ENCODE measurements at regions not wholly inside any gene's neighbourhood (a gene's known extent, or its start where the extent isn't known, plus 50 kb on each side); places are given as distances from the start of the nearest gene placed in this dataset.

DNA sequence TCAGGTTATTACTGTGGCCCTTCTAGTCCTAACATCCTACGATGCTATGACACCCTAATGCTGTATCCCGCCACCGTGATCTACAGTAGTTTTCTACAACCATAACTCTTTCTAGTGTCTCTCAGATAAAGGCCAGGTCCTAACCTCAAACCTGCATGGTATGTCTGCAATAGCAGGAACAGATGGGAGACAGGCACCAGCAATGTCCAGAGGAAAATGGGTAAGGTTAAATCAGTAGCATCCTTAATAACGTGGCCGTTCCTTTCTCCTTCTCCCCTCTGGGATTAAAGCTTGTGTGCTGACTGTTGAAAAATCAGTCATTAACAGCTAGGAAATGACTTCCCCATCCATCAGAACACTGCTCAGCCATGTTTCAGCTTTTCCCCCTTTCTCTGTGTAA lies 321.9 kb upstream of the NPVF start:
- H3K27ac Mint-ChIP-seq = no peak overlapping the region
- H3K9me3 Mint-ChIP-seq = no peaks in the 10 kb centered on the region
- intact Hi-C loops (cut with micrococcal nuclease) = no loop called here
- H3K4me1 Mint-ChIP-seq (ENCODE audit: low read depth) = no peaks in the 10 kb centered on the region
- H3K27me3 Mint-ChIP-seq = peaks cover 8% of the 10 kb centered on the region
- H3K36me3 Mint-ChIP-seq (ENCODE audit: low read depth) = no peaks in the 10 kb centered on the region
- H3K4me3 Mint-ChIP-seq = no peak overlapping the region

DNA sequence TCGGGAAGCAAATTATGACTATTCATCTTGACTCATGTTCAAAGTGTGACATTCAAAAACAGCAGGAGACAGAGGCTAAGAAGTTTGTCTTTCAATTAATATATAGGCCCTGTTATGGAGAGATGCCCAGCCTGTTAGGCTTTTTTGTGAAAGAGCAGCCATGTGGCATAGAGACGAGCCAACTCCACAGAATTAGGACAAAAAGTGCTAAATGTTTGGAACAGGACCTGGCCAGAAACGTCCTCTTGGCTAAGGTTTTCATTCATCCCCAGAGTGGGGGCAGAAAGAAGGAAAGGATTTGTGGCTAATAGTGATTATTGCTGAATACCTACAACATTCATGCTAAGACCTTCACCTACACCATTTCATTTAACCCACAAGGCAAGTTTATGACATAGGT lies 324.7 kb upstream of the NPVF start:
- Mint-ChIP-seq H3K36me3 (ENCODE audit: low read depth) (no peaks in the 10 kb centered on the region), H3K4me3 (no peak overlapping the region), H3K9me3 (no peaks in the 10 kb centered on the region), H3K4me1 (ENCODE audit: low read depth) (no peaks in the 10 kb centered on the region), H3K27ac (no peak overlapping the region), H3K27me3 (peaks cover 11% of the 10 kb centered on the region)
- intact Hi-C loops (cut with micrococcal nuclease) = no loop called here

DNA sequence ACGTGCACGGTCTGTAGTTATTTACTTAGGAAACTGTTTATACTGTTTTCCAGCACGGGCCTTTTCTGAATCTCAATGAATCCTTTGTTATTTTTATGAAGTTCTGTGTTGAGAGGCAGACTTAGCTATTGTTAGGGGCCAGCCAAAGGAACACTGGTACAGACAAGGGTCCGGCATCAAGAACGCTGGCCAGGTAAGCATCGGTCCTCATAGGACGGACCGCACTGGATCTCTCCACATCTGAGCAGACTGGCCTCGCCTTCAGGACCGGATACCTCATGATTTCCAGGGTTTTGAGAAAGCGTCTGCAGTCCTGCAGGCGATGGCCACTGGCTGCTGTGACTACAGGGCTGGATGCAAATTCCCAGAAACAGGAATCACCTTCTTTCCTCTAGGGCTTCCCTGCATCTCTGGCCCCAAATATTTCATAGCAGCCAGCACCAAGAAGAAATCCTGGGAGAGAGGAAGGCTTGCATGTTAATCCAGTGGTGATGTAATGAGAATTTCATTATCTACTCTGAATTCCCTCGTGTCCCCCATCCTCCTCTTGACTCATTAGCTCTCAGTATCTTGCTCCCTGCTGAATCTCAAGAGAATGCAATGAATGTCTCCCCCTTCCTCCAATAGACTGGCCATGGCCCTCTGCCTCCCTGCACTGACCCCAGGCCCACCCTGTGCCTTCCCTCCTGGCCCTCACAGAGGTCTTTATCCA lies 325.4 kb upstream of the NPVF start:
- no peaks in the 10 kb centered on the region for H3K36me3 Mint-ChIP-seq (ENCODE audit: low read depth)
- H3K27me3 Mint-ChIP-seq = peaks cover 11% of the 10 kb centered on the region
- no peaks in the 10 kb centered on the region for H3K9me3 Mint-ChIP-seq
- no peaks in the 10 kb centered on the region for H3K4me1 Mint-ChIP-seq (ENCODE audit: low read depth)
- no peak overlapping the region for H3K4me3 Mint-ChIP-seq
- no peak overlapping the region for H3K27ac Mint-ChIP-seq
- intact Hi-C loops (cut with micrococcal nuclease) = no loop called here

- H3K27me3 Mint-ChIP-seq = peaks cover 7% of the 10 kb centered on the region
- H3K27ac Mint-ChIP-seq = no peak overlapping the region
- intact Hi-C loops (cut with micrococcal nuclease) = no loop called here
- no peaks in the 10 kb centered on the region for H3K36me3 Mint-ChIP-seq (ENCODE audit: low read depth)
- H3K4me1 Mint-ChIP-seq (ENCODE audit: low read depth) = no peaks in the 10 kb centered on the region
- H3K9me3 Mint-ChIP-seq = no peaks in the 10 kb centered on the region
- H3K4me3 Mint-ChIP-seq = no peak overlapping the region
These were observed 329.2 kb upstream of the NPVF start for GRCh38 chr7:25557379-25557917.

- Mint-ChIP-seq H3K27ac (no peak overlapping the region), H3K27me3 (peaks cover 7% of the 10 kb centered on the region), H3K4me3 (no peak overlapping the region), H3K9me3 (no peaks in the 10 kb centered on the region), H3K36me3 (ENCODE audit: low read depth) (no peaks in the 10 kb centered on the region), H3K4me1 (ENCODE audit: low read depth) (no peaks in the 10 kb centered on the region)
- intact Hi-C loops (cut with micrococcal nuclease) = no loop called here
These were observed 329.6 kb upstream of the NPVF start for GRCh38 chr7:25557930-25558329.

- H3K4me1 Mint-ChIP-seq (ENCODE audit: low read depth) = no peaks in the 10 kb centered on the region
- H3K4me3 Mint-ChIP-seq = no peak overlapping the region
- no peaks in the 10 kb centered on the region for H3K36me3 Mint-ChIP-seq (ENCODE audit: low read depth)
- no peak overlapping the region for H3K27ac Mint-ChIP-seq
- H3K9me3 Mint-ChIP-seq = no peaks in the 10 kb centered on the region
- H3K27me3 Mint-ChIP-seq = peaks cover 7% of the 10 kb centered on the region
- intact Hi-C loops (cut with micrococcal nuclease) = no loop called here
These were observed 330.3 kb upstream of the NPVF start for GRCh38 chr7:25558605-25559004.

DNA sequence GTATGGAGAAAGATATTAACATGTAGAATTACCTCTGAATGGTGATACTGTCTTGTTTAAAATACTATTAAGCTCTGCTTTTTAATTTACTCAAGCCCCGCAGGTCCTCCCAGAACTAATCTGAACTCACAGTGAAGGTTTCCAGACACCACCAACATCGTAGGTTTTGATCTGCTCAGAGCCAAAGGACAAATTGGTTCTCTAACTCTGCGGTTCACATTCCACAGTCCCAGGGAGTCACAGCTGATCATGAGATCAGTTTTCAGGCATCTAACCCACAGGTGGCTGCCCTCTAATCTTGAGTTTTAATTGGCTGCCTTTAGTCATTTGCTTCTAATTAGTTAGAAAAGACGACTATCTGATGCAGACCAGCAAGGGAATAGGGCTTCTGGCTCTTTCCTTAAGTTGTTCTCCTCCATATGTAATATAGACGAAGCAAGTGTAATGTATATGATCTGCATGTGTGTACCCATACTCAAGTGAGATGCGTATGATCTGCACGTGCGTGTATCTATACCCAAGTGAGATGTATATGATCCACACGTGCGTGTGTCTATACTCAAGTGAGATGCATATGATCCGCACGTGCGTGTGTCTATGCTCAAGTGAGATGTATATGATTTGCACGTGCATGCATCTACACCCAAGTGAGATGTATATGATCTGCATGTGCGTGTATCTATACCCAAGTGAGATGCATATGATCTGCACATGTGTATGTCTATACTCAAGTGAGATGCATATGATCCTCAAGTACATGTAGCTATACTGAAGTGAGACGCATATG lies 331.5 kb upstream of the NPVF start:
- Mint-ChIP-seq H3K27ac (no peak overlapping the region), H3K4me3 (no peak overlapping the region), H3K27me3 (peaks cover 7% of the 10 kb centered on the region), H3K4me1 (ENCODE audit: low read depth) (no peaks in the 10 kb centered on the region), H3K9me3 (no peaks in the 10 kb centered on the region), H3K36me3 (ENCODE audit: low read depth) (no peaks in the 10 kb centered on the region)
- intact Hi-C loops (cut with micrococcal nuclease) = no loop called here

DNA sequence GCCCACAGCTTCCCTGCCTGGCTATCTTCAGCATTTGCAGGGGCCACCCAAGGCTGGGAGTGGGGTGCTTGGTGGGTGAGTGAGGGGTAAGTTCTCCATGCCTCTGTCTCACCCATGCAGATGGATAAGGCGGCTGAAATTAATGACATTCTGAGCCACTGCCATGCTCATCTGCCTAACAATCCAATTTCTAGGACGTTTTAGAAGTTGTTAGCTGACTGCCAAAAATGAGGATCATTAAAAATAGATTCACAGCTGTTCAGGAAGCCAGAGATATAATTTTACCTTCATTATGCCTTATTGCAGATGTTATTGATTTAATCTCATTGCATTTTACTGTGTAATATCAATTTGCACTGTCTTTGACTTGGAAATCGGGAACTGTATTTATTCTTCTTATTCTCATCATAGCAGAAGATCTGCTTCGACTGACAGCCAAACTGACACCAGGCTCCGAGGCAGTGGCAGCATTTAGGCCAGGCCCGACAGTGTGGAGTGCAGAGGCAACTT lies 334.4 kb upstream of the NPVF start:
- Mint-ChIP-seq H3K36me3 (ENCODE audit: low read depth) (no peaks in the 10 kb centered on the region), H3K4me1 (ENCODE audit: low read depth) (no peaks in the 10 kb centered on the region), H3K9me3 (no peaks in the 10 kb centered on the region), H3K27ac (no peak overlapping the region), H3K4me3 (no peak overlapping the region), H3K27me3 (peaks cover 4% of the 10 kb centered on the region)
- intact Hi-C loops (cut with micrococcal nuclease) = no loop called here

GRCh38 chr7:25565002-25565401 lies 336.7 kb upstream of the NPVF start:
- Mint-ChIP-seq H3K27ac (no peak overlapping the region), H3K4me3 (no peak overlapping the region), H3K36me3 (ENCODE audit: low read depth) (no peaks in the 10 kb centered on the region), H3K27me3 (peaks cover 4% of the 10 kb centered on the region), H3K9me3 (no peaks in the 10 kb centered on the region), H3K4me1 (ENCODE audit: low read depth) (no peaks in the 10 kb centered on the region)
- intact Hi-C loops (cut with micrococcal nuclease) = no loop called here

GRCh38 chr7:25565949-25566348 lies 337.7 kb upstream of the NPVF start:
- Mint-ChIP-seq H3K36me3 (ENCODE audit: low read depth) (no peaks in the 10 kb centered on the region), H3K4me3 (no peak overlapping the region), H3K27me3 (peaks cover 4% of the 10 kb centered on the region), H3K4me1 (ENCODE audit: low read depth) (no peaks in the 10 kb centered on the region), H3K27ac (no peak overlapping the region), H3K9me3 (no peaks in the 10 kb centered on the region)
- intact Hi-C loops (cut with micrococcal nuclease) = loop anchor here (1.0 kb wide), 3 partner anchors 174 to 307 kb away; no protein-coding TSS in a partner anchor

DNA sequence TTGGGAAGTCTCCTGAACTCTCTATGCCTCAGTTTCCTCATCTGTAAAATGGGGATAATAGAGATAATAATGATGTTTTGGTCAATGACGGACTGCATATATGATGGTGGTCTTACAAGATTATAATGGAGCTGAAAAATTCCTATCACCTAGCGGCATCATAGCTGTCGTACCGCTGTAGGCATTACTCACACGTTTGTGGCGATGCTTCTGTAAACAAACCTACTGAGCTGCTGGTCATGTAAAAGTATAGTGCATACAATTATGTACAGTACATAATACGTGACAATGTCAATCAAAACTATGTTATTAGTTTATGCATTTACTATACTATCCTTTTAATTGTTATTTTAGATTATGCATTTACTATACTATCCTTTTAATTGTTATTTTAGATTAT lies 339.1 kb upstream of the NPVF start:
- intact Hi-C loops (cut with micrococcal nuclease) = no loop called here
- Mint-ChIP-seq H3K9me3 (no peaks in the 10 kb centered on the region), H3K27me3 (peaks cover 4% of the 10 kb centered on the region), H3K27ac (no peak overlapping the region), H3K4me3 (no peak overlapping the region), H3K4me1 (ENCODE audit: low read depth) (no peaks in the 10 kb centered on the region), H3K36me3 (ENCODE audit: low read depth) (no peaks in the 10 kb centered on the region)

GRCh38 chr7:25569765-25570164 lies 341.5 kb upstream of the NPVF start:
- no peak overlapping the region for H3K27ac Mint-ChIP-seq
- H3K9me3 Mint-ChIP-seq = no peaks in the 10 kb centered on the region
- peaks cover 4% of the 10 kb centered on the region for H3K27me3 Mint-ChIP-seq
- no peaks in the 10 kb centered on the region for H3K4me1 Mint-ChIP-seq (ENCODE audit: low read depth)
- intact Hi-C loops (cut with micrococcal nuclease) = no loop called here
- no peak overlapping the region for H3K4me3 Mint-ChIP-seq
- no peaks in the 10 kb centered on the region for H3K36me3 Mint-ChIP-seq (ENCODE audit: low read depth)

DNA sequence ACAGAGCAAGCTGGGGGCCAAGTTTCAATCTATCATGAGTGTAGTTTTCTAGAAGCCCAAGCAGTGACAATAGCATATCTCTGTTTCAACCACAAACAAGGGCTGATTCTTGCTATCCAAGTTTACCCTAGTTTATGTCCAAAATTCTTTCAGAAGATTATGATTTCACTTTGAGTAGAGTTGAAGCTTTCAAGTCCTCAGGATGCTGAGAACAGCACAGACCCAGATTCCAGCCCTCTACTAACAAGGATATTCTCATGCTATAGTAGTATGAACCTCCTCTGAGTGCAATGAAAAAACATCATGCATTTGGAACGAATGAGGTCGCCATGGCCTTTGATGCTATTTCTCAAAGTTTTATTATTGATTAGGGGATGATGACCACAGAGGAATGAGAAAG lies 344.1 kb upstream of the NPVF start:
- Mint-ChIP-seq H3K4me1 (ENCODE audit: low read depth) (no peaks in the 10 kb centered on the region), H3K36me3 (ENCODE audit: low read depth) (no peaks in the 10 kb centered on the region), H3K4me3 (no peak overlapping the region), H3K27ac (no peak overlapping the region), H3K9me3 (no peaks in the 10 kb centered on the region), H3K27me3 (no peaks in the 10 kb centered on the region)
- intact Hi-C loops (cut with micrococcal nuclease) = no loop called here

DNA sequence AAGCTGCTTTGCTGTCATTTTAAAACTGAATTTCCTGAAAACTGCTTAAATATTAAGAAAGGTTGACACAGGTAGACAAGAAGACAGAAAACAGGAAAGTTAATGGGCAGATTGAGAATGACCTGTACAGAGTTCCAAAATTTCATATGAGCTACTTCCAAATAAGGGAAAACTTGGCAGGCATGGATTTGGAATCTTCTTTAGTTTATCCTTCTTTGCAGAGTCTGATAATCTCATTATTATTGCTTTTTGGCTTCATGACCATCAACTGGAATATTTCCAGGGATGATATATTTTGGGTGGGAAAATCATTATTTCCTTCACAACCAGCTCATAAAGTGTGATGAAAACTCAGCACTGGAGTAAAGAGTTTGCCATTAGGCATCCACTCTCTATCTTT lies 346.5 kb upstream of the NPVF start:
- H3K9me3 Mint-ChIP-seq = no peaks in the 10 kb centered on the region
- H3K27ac Mint-ChIP-seq = no peak overlapping the region
- no peaks in the 10 kb centered on the region for H3K4me1 Mint-ChIP-seq (ENCODE audit: low read depth)
- peaks cover 5% of the 10 kb centered on the region for H3K27me3 Mint-ChIP-seq
- no peak overlapping the region for H3K4me3 Mint-ChIP-seq
- intact Hi-C loops (cut with micrococcal nuclease) = no loop called here
- no peaks in the 10 kb centered on the region for H3K36me3 Mint-ChIP-seq (ENCODE audit: low read depth)

Measured in dendritic cell treated with granulocyte-macrophage colony-stimulating factor and Interleukin-4, amounts not matched to agents 40 ng/mL and 50 ng/mL, for 4 days (primary cell).